ENCODE measurements at regions not wholly inside any gene's neighbourhood (a gene's known extent, or its start where the extent isn't known, plus 50 kb on each side); places are given as distances from the start of the nearest gene placed in this dataset.

DNA sequence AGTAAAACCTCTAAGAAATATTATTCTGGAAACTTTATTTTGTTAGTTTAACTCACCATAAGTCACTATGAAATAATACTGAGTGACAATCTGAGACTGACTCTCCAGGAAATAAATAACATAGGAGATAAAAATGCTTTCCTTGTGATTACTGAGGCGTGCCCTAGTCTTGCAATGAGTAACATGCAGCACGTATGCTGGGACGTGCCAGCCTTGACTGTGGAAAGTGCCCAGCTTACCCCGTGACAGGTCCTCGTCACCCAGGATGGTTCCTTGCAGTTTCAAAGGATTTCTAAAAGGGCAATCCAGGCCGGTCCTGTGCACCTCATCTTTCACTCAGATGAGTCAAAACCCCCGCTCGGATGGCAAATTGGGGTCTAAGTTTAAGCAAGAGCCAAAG lies 720.8 kb upstream of the ADAMTS16 start:
- intact Hi-C loops (cut with DNase I) = no loop called here
- ATAC-seq (ENCODE audit: poor library complexity) (no peak), DNase-seq (no peak)

DNA sequence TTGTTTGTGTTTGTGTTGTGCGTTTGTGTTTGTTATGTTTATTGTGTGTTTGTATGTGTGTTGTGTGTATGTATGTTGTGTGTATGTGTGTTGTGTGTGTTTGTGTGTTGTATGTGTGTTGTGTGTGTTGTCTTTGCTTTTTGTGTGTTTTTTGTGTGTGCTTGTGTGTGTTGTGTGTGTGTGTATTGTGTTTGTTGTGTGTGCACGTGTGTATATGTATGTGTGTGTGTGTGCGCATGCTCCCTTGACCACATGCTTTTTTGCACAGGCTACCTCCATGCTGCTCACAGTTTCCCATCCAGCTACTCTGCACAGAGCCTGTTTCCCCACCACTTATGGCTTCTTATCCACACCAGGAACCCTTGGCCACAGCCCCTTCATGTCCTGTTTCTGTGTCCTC lies 720.0 kb upstream of the ADAMTS16 start:
- no peak for DNase-seq
- no peak for ATAC-seq (ENCODE audit: poor library complexity)
- intact Hi-C loops (cut with DNase I) = no loop called here

DNA sequence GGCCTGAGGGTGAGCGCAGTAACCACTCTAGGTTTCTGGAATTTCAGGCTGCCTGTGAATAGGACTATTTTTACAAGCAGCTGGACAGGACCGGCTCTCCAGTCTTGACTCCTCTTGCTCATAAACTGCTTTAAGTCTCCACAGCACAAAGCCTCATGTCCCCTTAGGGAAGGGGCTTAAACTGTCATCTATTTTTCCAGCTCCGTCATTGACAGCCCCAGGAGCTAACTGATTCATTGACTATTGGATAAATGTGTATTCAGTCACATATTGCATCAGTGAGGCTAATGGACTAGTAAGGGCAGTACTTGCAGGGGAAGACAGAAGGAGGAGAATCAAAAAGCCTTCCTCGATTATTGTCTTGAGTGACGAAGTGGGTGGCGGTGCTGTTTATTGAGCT lies 719.4 kb upstream of the ADAMTS16 start:
- intact Hi-C loops (cut with DNase I) = no loop called here
- ATAC-seq (ENCODE audit: poor library complexity) (no peak), DNase-seq (no peak)

DNA sequence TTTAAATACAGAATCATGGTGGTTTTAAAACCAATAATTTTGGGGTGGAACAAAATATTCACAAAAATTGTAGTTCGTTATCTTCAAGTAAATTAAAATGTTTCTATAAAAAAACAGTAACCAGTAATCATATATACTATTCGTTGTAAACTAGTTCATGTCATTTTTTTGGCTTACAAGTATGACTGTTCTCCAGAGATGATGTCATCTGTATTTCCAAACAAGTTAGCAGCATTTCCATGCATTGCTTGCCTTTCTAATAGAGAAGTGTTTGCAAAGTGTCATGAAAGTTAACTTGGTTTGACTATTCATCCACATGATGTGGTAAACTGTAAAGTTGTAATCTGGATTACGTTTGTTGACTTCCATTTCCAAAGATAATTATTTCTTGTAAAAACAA lies 717.9 kb upstream of the ADAMTS16 start:
- intact Hi-C loops (cut with DNase I) = no loop called here
- DNase-seq (no peak), ATAC-seq (ENCODE audit: poor library complexity) (no peak)

DNA sequence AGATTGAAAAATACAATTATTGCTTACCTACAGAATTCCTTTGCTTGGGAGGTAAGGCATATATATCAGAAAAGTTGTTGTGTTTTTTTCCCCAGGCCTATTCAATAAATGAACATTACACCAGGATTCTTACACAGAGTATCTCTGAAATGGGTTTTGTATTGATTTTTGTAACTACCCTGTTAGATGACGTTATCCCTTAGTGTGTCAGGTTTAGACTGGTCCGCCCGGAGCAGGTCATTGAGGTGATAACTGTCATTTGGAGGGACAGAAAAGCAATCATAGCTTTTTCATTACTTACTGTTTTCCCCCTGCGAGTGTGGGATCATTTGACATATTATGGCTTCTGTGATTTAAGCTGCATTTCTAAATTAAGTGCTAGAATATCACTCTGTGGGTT lies 715.2 kb upstream of the ADAMTS16 start:
- intact Hi-C loops (cut with DNase I) = no loop called here
- no peak for ATAC-seq (ENCODE audit: poor library complexity)

DNA sequence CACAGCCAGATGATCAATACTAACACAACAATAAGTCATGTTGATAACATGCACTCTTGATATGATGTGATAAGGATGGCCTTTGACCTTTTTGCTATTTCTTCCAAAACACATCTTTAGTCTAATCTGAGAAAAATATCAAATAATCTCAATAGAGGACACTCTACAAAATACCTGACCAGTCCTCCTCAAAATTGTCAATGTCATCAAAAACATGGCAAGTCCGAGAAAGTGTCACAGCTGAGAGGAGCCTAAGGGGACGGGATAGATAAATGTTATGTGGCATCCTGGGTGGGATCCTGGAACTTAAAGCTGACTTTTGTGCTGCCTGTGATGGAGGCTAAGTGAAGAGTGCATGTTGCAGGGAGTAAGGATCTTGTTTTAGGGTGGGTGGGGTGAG lies 699.6 kb upstream of the ADAMTS16 start:
- no peak for DNase-seq
- intact Hi-C loops (cut with DNase I) = no loop called here
- no peak for ATAC-seq (ENCODE audit: poor library complexity)

More for the DNA sequence above, 715.2 kb upstream of the ADAMTS16 start:
- DNase-seq = no peak

DNA sequence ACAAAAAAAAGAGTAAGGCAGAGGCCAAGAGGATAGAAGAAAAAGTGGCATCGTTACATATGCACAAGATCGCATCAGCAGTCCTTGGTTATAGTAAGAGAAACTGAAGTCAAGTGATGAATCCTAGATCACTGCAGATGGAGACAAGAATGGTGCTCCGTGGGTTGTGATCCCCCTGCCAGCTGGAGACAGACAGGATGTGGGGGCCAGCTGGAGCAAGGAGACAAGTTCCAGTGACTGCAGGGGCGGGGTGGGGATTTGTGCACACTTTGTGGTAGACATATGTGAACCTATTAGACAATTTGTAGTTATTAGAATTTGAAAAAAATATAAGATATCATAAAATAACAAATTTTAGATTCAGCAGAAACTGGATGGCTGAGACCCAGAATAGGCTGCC lies 697.9 kb upstream of the ADAMTS16 start:
- no peak for DNase-seq
- ATAC-seq (ENCODE audit: poor library complexity) = no peak
- intact Hi-C loops (cut with DNase I) = no loop called here

DNA sequence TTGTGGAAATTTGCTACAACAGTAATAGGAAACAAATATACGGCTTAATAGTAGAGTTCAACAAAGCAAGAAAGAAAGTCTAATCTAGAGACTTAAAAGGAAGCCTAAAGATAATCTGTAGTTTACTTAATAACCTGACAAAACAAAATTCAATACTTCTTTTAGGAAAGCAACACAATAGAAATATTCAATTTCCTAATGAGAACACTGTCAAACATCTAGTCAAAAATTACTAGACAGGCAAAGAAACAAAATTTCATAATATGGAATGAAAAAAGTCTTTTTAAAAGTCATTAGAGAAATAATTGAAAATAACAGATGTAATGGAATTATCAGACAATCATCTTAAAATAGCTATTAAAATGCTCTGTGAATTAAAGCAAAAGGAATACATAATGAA lies 692.5 kb upstream of the ADAMTS16 start:
- intact Hi-C loops (cut with DNase I) = no loop called here
- DNase-seq (no peak), ATAC-seq (ENCODE audit: poor library complexity) (no peak)

DNA sequence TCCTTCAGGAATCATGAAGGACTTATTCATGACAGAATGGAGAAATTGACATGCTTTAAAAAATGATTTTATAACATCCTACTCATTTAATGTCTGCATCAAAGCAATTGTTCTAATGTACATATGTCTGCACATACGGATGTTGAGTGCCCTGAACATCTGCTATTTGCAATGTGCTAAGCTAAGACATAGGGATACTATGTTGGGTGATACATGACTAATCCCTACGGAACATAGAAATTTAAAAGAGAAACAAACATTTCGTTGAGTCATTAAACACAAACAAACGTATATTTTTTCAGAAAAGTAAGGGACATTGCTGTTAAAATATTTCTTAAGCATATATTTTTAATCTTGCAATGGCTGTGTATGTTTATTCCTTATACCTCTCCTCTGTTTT lies 686.5 kb upstream of the ADAMTS16 start:
- ATAC-seq (ENCODE audit: poor library complexity) = no peak
- DNase-seq = no peak
- intact Hi-C loops (cut with DNase I) = no loop called here

DNA sequence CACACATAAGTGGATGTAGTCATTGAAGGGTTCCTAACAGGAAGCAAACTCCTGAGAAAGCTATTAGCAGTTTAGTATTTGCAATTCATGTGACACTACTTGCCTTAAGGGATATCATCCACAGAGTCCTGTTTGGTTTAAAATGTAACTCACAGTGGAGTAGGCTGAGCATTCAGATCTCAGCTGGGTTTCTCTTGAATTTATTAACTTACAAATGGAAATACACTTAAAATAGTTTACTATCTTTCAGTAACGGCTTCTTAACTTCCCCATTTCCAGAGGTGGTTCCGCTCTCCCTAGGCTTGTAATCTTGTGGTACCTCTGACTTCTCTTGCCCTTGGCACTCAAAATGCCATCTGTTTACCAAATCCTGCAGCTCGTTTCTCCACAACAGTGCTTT lies 660.7 kb upstream of the ADAMTS16 start:
- no peak for ATAC-seq (ENCODE audit: poor library complexity)
- intact Hi-C loops (cut with DNase I) = no loop called here
- DNase-seq = no peak

DNA sequence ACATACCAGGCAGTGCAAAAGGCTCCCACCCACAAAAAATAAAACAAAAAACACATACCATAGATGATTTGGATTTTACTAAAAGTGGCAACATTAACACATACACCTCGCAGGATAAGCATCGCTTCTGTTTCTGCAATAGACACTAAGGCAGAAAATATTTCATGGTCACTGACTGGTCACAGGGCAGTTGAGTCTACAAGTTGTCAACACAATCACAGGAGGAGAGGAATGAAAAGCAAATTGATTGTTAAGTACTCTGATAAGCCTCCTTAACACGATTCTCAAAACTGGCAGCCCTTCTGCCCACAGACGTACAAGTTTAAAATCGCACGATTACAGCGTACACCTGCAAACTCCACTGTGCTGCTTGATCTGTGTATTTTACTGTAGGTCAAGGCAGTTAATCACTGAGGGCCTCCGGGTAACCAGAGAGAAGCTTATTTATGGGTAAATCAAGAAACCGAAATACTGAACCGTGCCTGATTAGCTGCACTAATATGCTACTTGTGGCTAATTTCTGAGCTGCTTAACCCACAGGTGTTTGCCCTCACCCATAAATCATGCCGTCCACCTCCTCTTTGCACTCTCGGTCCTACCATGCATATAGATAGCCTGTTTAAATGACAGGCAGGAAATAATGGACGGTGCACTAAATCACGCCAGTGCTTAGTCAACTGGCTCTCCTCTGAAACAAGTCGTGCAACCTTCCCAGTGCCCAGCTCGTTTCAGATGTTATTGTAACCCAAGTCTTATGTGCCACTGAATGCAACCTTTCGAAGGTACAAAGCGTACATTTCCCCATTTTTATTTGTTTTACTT lies 659.4 kb upstream of the ADAMTS16 start:
- intact Hi-C loops (cut with DNase I) = no loop called here
- ATAC-seq (ENCODE audit: poor library complexity) = no peak
- no peak for DNase-seq

DNA sequence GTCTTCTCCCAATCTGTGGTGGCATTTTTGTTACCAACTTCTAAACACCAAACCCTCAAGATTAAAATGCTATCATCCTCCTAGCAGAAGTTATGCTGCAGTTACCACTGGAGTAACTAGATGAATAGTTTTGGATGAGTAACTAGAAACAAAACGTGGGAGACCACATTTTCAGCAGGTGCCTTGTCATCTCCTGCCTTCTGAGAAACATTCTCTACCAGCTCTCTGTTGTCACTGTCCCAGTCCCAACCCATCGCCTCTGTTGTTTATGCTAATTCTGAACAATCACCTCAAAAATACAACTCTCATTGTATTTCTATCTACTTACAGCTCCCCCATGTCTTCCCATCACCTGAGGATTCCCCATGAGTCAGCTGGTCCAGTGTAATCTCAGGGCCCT lies 652.5 kb upstream of the ADAMTS16 start:
- no peak for ATAC-seq (ENCODE audit: poor library complexity)
- no peak for DNase-seq
- intact Hi-C loops (cut with DNase I) = no loop called here

DNA sequence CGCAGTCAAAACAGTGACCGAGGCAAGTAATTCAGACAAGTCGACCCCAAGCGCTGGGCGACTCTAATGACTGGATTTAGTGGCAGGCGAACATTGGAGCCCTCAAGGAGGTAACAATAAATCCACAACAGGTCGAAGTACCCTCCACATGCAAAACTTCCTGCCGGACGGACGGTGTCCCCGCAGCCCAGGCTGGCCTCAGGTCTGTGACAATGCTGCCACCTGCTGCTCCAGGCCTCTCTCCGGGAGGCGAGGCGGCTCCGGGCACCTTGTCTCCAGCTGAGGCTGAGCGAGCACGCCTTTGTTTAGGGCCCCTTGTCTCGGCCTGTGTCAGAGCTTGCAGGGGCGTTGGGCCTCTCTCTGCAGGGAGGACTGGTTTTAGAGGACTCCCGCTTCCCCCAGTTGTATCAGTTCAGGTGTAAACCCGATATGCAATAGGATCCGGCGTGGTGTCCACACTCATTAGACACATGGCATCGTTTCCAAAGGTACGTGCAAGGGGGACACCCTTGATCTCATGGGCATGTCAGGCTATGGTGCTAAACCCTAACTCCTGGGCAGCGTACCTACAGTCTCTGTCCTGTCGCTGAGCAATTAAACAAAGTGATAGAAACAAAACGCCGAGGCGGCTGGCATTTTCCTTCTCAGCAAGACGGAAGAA lies 628.0 kb upstream of the ADAMTS16 start:
- DNase-seq = peak; percentile 49
- intact Hi-C loops (cut with DNase I) = no loop called here
- ATAC-seq (ENCODE audit: poor library complexity) = peak; percentile 77

DNA sequence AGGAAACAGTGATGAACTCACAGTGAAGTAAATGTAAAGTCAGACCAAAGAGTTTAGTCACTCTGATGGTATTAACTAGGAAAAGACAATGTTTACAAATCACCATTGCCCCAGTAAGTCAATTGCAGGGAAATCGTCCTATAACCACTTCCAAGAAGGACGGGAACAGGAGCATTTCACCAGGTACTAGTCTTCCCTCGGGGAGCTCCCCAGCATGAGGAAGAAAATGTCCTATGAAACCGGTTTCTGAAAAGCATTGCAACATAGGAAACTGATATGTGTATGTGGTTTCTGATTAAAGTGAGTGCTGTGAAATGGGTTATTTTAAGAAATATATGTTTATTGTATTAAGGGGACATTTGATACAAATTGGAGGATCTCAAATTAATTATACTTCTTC lies 626.7 kb upstream of the ADAMTS16 start:
- ATAC-seq (ENCODE audit: poor library complexity) (no peak), DNase-seq (no peak)
- intact Hi-C loops (cut with DNase I) = no loop called here

DNA sequence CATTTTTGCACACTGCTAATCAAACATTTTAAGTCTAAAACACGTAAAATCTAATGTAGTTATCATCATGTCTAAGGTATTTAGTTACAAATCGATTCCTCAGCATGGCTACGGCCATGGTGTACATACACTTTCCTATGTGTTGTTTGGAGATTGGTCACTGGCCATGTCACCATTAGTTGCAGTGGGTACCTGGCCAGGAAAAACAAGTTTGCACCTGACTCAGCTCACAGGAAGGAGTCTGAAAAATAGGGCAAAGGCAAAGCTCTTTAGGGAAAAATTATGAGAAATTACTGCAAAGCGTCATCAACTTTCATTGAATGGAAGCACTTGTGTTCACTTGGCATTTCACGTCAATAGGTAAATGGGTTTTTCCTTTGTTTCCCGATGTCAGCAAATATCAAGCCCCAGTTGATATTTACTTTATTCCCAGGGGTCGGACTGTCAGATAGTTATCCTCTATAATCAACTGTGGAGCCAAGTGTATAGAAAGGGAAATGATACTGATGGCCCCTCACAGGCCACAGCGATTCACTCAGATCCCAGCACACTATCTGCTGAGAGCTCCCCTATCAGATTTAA lies 626.0 kb upstream of the ADAMTS16 start:
- intact Hi-C loops (cut with DNase I) = no loop called here
- ATAC-seq (ENCODE audit: poor library complexity) (no peak), DNase-seq (no peak)

DNA sequence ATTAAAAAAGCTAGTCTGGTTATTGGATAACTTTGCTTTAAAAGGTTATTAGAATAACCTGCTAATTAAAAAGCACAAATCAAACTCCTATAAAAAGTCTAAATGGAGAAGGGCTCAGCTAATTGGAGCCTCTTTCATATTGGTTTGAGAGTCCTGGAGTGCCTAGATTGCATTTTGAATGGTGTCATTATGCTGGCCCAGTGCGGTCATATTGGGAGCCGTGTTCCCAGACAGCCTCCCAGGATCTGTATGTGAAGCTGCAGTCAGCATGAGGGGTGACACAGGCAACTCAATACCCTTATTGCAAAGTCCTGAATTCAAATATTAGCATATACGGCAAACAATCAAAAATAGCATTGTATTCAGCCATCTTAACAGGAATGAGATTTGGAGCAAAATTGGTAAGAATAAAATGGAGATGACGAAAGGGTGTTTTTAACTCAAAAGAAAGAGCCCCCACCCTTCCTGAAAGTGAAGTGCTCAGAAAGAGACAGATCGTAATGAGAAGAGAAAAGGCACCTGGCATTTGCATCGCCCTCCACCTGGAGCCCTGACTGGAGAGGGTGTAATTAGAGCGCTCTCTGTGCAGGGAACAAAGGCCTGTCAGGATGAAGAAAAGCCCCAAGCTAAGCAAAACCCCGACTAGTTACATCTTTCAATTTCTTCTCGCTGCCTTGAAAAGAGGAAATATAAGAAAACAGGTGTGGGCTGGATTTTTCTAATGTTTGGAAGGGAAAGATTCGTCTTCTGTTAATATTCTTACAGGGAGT lies 621.0 kb upstream of the ADAMTS16 start:
- ATAC-seq (ENCODE audit: poor library complexity) = no peak
- intact Hi-C loops (cut with DNase I) = no loop called here
- DNase-seq = no peak

DNA sequence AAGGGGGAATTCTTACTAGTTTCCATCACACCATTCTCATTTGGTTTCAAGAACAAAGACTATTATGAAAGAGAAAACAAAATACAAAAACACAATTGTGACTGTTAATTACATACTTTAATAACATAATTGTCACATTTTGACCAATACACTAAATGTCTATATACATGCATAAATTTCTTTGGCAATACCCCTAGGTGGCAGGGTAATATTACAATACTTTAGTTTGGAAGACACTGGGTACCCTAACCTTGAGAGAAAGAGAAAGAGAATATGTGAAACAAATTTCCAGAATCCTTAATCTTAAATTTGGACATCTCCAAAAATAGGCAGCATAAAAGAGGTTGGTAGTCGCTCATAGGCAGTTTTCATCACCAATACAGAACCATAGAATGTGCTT lies 619.6 kb upstream of the ADAMTS16 start:
- intact Hi-C loops (cut with DNase I) = no loop called here
- no peak for ATAC-seq (ENCODE audit: poor library complexity)

DNA sequence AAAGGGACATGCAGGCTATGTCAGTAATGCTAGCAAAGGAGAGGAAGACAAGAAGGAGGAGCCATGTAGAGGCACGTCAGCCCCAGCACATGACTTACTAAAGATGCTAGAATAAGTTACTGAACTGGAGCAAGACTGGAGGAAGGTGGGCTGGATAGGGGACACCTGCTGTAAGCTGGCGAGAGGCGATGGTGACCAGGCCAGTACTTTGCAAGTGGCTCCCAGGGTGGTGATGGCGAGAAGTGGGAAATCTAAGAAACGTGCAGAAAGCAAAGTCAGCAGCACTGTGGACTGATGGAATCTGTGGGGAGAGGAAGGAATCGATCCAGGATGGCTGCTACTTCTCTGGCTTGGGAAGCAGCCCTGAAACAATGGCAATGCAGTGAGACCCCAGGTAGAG lies 617.1 kb upstream of the ADAMTS16 start:
- DNase-seq (no peak), ATAC-seq (ENCODE audit: poor library complexity) (no peak)
- intact Hi-C loops (cut with DNase I) = no loop called here

More for the DNA sequence above, 619.6 kb upstream of the ADAMTS16 start:
- DNase-seq = no peak
